ENCODE measurements at regions not wholly inside any gene's neighbourhood (a gene's known extent, or its start where the extent isn't known, plus 50 kb on each side); places are given as distances from the start of the nearest gene placed in this dataset.

DNA sequence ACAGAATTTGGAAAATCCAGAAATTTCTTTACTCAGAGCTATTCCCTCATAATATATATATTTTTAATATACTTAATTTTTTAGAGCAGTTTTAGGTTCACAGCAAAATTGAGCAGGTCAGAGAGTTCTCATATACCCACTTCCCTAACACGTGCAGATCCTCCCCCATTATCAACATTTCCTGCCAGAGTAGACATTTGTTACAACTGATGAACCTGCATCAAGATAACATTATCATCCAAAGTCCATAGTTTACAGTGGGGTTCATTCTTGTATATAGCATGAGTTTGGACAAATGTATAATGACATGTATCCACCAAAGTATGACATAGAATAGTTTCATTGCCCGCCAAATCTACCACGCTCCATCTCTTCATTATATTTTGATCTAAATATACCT, 170.0 kb downstream of the PTEN start:
- TF ChIP-seq CTCF (IDR thresholded peaks at IDR 0.05; ENCODE audit: insufficient read depth, low read length, severe bottlenecking) = no peak
- DNase-seq (ENCODE audit: low read depth) = no peak
- Histone ChIP-seq H3K27me3 (ENCODE audit: control insufficient read depth, insufficient read depth, low read length) (no peaks in the 10 kb centered on the region), H3K4me3 (ENCODE audit: low read depth, low read length) (no peak overlapping the region), H3K36me3 (ENCODE audit: control insufficient read depth, insufficient read depth, low read length) (no peaks in the 10 kb centered on the region)
- FAIRE-seq = no peak

DNA sequence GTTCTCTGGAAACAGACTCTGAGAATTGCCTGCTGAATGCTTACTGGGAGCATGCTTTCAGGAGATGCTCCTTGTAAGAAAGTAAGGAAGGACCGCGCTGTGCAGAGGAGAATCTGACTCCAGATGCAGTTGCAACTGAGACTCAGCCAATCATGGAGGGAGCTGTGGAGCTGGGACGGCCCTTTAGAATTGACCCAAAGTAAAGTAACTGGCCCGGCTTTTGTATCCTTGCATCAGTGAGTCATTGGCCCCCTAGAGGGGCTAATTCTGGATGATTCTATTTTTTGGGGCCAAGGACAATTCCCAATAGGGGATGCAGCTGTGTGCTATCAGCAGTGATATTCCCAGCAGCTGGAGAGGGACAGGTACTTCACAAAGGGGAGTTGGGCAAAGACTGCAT, 170.4 kb downstream of the PTEN start:
- Histone ChIP-seq H3K36me3 (ENCODE audit: control insufficient read depth, insufficient read depth, low read length) (no peaks in the 10 kb centered on the region), H3K4me3 (ENCODE audit: low read depth, low read length) (no peak overlapping the region), H3K27me3 (ENCODE audit: control insufficient read depth, insufficient read depth, low read length) (no peaks in the 10 kb centered on the region)
- FAIRE-seq (no peak), DNase-seq (ENCODE audit: low read depth) (no peak)
- no peak for TF ChIP-seq CTCF (IDR thresholded peaks at IDR 0.05; ENCODE audit: insufficient read depth, low read length, severe bottlenecking)

DNA sequence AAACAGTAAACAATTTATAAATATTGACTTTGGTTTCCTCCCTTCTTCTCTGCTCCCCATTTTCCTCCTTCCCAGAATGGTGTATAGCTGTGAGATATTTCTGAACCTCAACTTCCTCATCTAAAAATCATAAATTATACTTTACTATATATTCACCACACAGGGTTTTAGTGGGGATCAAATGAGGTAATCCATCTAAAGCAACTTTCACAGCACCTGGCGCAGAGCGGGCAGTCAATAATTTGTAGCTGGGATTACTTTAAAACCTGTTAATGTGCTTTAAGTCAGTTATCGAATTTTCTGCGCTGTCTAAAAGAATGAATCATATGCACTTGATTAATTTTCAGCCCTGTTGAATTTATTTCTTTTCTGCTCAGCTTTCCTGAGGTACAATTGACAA, 172.7 kb downstream of the PTEN start:
- no peak for DNase-seq (ENCODE audit: low read depth)
- Histone ChIP-seq H3K4me3 (ENCODE audit: low read depth, low read length) (no peak overlapping the region), H3K27me3 (ENCODE audit: control insufficient read depth, insufficient read depth, low read length) (no peaks in the 10 kb centered on the region), H3K36me3 (ENCODE audit: control insufficient read depth, insufficient read depth, low read length) (no peaks in the 10 kb centered on the region)
- no peak for TF ChIP-seq CTCF (IDR thresholded peaks at IDR 0.05; ENCODE audit: insufficient read depth, low read length, severe bottlenecking)
- no peak for FAIRE-seq

DNA sequence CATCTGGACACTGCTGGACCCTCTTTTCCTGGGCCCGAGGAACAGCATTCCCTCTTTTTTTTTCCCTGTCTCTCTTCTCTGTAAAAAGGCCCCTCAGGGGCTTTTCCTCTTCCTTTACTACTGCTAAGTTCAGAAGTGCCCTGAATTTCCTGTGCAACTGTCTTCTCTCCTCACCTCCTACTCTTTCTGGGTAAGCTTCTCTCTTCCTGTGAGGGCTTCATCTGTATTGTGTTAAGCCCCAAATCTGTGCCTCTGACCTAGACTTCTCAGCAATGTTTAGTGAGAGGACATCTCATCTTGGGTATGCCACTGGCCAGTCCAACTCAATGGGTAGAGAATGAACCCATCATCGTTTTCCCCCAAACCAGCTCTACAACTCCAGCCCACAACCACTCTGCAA, 174.2 kb downstream of the PTEN start:
- FAIRE-seq (peak; percentile 70), DNase-seq (ENCODE audit: low read depth) (no peak)
- no peaks in the 10 kb centered on the region for H3K27me3 ChIP-seq (ENCODE audit: control insufficient read depth, insufficient read depth, low read length)
- no peaks in the 10 kb centered on the region for H3K36me3 ChIP-seq (ENCODE audit: control insufficient read depth, insufficient read depth, low read length)
- no peak overlapping the region for H3K4me3 ChIP-seq (ENCODE audit: low read depth, low read length)
- no peak for TF ChIP-seq CTCF (IDR thresholded peaks at IDR 0.05; ENCODE audit: insufficient read depth, low read length, severe bottlenecking)

GRCh38 chr10:88038268-88038667, 174.8 kb downstream of the PTEN start:
- no peak overlapping the region for H3K4me3 ChIP-seq (ENCODE audit: low read depth, low read length)
- TF ChIP-seq CTCF (IDR thresholded peaks at IDR 0.05; ENCODE audit: insufficient read depth, low read length, severe bottlenecking) = no peak
- H3K36me3 ChIP-seq (ENCODE audit: control insufficient read depth, insufficient read depth, low read length) = no peaks in the 10 kb centered on the region
- no peak for DNase-seq (ENCODE audit: low read depth)
- no peak for FAIRE-seq
- no peaks in the 10 kb centered on the region for H3K27me3 ChIP-seq (ENCODE audit: control insufficient read depth, insufficient read depth, low read length)

- Histone ChIP-seq H3K27me3 (ENCODE audit: control insufficient read depth, insufficient read depth, low read length) (no peaks in the 10 kb centered on the region), H3K36me3 (ENCODE audit: control insufficient read depth, insufficient read depth, low read length) (no peaks in the 10 kb centered on the region), H3K4me3 (ENCODE audit: low read depth, low read length) (no peak overlapping the region)
- DNase-seq (ENCODE audit: low read depth) (peak; percentile 79), FAIRE-seq (no peak)
- no peak for TF ChIP-seq CTCF (IDR thresholded peaks at IDR 0.05; ENCODE audit: insufficient read depth, low read length, severe bottlenecking)
Observed at GRCh38 chr10:88039496-88040200, 176.2 kb downstream of the PTEN start.
